ENCODE measurements at regions not wholly inside any gene's neighbourhood (a gene's known extent, or its start where the extent isn't known, plus 50 kb on each side); places are given as distances from the start of the nearest gene placed in this dataset.

GRCh38 chr14:44712024-44712815, 205.1 kb upstream of the FSCB start:
- no peak for DNase-seq (ENCODE audit: low spot score)

GRCh38 chr14:44701563-44702263, 194.6 kb upstream of the FSCB start:
- no peak for DNase-seq (ENCODE audit: low spot score)

GRCh38 chr14:44700694-44701093, 193.6 kb upstream of the FSCB start:
- no peak for DNase-seq (ENCODE audit: low spot score)

GRCh38 chr14:44700184-44700583, 193.1 kb upstream of the FSCB start:
- DNase-seq (ENCODE audit: low spot score) = no peak

GRCh38 chr14:44699391-44699790, 192.3 kb upstream of the FSCB start:
- no peak for DNase-seq (ENCODE audit: low spot score)

GRCh38 chr14:44669496-44669895, 162.4 kb upstream of the FSCB start:
- no peak for DNase-seq (ENCODE audit: low spot score)

GRCh38 chr14:44663136-44663535, 156.1 kb upstream of the FSCB start:
- DNase-seq (ENCODE audit: low spot score) = no peak

- DNase-seq (ENCODE audit: low spot score) = no peak
Observed at GRCh38 chr14:44662250-44662891, 155.3 kb upstream of the FSCB start.

- DNase-seq (ENCODE audit: low spot score) = no peak
Observed at GRCh38 chr14:44658389-44658696, 151.3 kb upstream of the FSCB start.

- DNase-seq (ENCODE audit: low spot score) = no peak
Observed at GRCh38 chr14:44657696-44658388, 150.8 kb upstream of the FSCB start.

GRCh38 chr14:44657203-44657602, 150.1 kb upstream of the FSCB start:
- DNase-seq (ENCODE audit: low spot score) = no peak

GRCh38 chr14:44654591-44654990, 147.5 kb upstream of the FSCB start:
- no peak for DNase-seq (ENCODE audit: low spot score)

- DNase-seq (ENCODE audit: low spot score) = no peak
Observed at GRCh38 chr14:44653641-44654040, 146.6 kb upstream of the FSCB start.

- no peak for DNase-seq (ENCODE audit: low spot score)
Observed at GRCh38 chr14:44652640-44653039, 145.6 kb upstream of the FSCB start.

GRCh38 chr14:44649061-44649460, 142.0 kb upstream of the FSCB start:
- no peak for DNase-seq (ENCODE audit: low spot score)

GRCh38 chr14:44640416-44640815, 133.3 kb upstream of the FSCB start:
- no peak for DNase-seq (ENCODE audit: low spot score)

- DNase-seq (ENCODE audit: low spot score) = no peak
Observed at GRCh38 chr14:44639781-44640385, 132.8 kb upstream of the FSCB start.

- DNase-seq (ENCODE audit: low spot score) = no peak
Observed at GRCh38 chr14:44634692-44635091, 127.6 kb upstream of the FSCB start.

- DNase-seq (ENCODE audit: low spot score) = no peak
Observed at GRCh38 chr14:44626423-44626822, 119.3 kb upstream of the FSCB start.

- DNase-seq (ENCODE audit: low spot score) = no peak
Observed at GRCh38 chr14:44625098-44625497, 118.0 kb upstream of the FSCB start.

GRCh38 chr14:44620121-44621019, 113.3 kb upstream of the FSCB start:
- DNase-seq (ENCODE audit: low spot score) = no peak
